ENCODE measurements at regions not wholly inside any gene's neighbourhood (a gene's known extent, or its start where the extent isn't known, plus 50 kb on each side); places are given as distances from the start of the nearest gene placed in this dataset.

GRCh38 chr7:25319707-25320106 lies 91.4 kb upstream of the NPVF start:
- Mint-ChIP-seq H3K36me3 (ENCODE audit: insufficient read depth) (no peaks in the 10 kb centered on the region), H3K27me3 (peaks cover 22% of the 10 kb centered on the region), H3K4me3 (ENCODE audit: low read depth) (no peak overlapping the region), H3K27ac (no peak overlapping the region), H3K9me3 (ENCODE audit: low read depth) (no peaks in the 10 kb centered on the region), H3K4me1 (ENCODE audit: low read depth) (peaks cover 10% of the 10 kb centered on the region)
- DNase-seq (ENCODE audit: low spot score, unreplicated experiment), result no peak
- TF ChIP-seq, protein P1, sequence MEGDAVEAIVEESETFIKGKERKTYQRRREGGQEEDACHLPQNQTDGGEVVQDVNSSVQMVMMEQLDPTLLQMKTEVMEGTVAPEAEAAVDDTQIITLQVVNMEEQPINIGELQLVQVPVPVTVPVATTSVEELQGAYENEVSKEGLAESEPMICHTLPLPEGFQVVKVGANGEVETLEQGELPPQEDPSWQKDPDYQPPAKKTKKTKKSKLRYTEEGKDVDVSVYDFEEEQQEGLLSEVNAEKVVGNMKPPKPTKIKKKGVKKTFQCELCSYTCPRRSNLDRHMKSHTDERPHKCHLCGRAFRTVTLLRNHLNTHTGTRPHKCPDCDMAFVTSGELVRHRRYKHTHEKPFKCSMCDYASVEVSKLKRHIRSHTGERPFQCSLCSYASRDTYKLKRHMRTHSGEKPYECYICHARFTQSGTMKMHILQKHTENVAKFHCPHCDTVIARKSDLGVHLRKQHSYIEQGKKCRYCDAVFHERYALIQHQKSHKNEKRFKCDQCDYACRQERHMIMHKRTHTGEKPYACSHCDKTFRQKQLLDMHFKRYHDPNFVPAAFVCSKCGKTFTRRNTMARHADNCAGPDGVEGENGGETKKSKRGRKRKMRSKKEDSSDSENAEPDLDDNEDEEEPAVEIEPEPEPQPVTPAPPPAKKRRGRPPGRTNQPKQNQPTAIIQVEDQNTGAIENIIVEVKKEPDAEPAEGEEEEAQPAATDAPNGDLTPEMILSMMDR (IDR thresholded peaks at IDR 0.05; ENCODE audit: unreplicated experiment), result no peak

- H3K36me3 Mint-ChIP-seq (ENCODE audit: insufficient read depth), result no peaks in the 10 kb centered on the region
Measured at GRCh38 chr7:25320791-25321190, 92.5 kb upstream of the NPVF start.

DNA sequence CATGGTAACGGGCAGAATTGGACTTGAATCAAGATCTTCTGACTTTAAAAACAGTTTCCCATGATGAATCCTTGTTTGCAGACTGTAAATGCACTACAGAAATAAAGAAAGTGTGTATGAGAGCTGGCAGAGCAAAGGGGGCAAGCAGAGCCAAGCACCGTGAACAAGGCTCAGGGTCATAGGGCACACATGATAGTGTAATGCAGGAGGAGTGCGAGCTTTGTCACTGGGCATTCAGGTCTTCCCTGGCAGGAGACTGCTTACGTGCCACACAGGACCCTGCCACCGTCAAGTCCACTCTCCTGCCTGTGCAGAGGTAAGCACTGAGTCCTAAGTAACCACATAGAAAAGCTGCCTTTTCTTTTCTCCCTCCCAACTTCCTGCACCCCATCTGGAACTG lies 93.1 kb upstream of the NPVF start:
- H3K4me3 Mint-ChIP-seq (ENCODE audit: low read depth), result no peak overlapping the region
- peaks cover 22% of the 10 kb centered on the region for H3K27me3 Mint-ChIP-seq
- no peak for DNase-seq (ENCODE audit: low spot score, unreplicated experiment)
- H3K9me3 Mint-ChIP-seq (ENCODE audit: low read depth), result no peaks in the 10 kb centered on the region
- H3K27ac Mint-ChIP-seq, result no peak overlapping the region
- TF ChIP-seq, protein P1 (IDR thresholded peaks at IDR 0.05; ENCODE audit: unreplicated experiment), result no peak
- no peaks in the 10 kb centered on the region for H3K36me3 Mint-ChIP-seq (ENCODE audit: insufficient read depth)
- peaks cover 3% of the 10 kb centered on the region for H3K4me1 Mint-ChIP-seq (ENCODE audit: low read depth)

More at GRCh38 chr7:25320791-25321190, 92.5 kb upstream of the NPVF start:
- H3K4me3 Mint-ChIP-seq (ENCODE audit: low read depth), result no peak overlapping the region
- peaks cover 3% of the 10 kb centered on the region for H3K4me1 Mint-ChIP-seq (ENCODE audit: low read depth)
- H3K9me3 Mint-ChIP-seq (ENCODE audit: low read depth), result no peaks in the 10 kb centered on the region
- H3K27ac Mint-ChIP-seq, result no peak overlapping the region
- TF ChIP-seq, protein P1 (IDR thresholded peaks at IDR 0.05; ENCODE audit: unreplicated experiment), result no peak
- no peak for DNase-seq (ENCODE audit: low spot score, unreplicated experiment)
- peaks cover 22% of the 10 kb centered on the region for H3K27me3 Mint-ChIP-seq

- H3K9me3 Mint-ChIP-seq (ENCODE audit: low read depth), result no peaks in the 10 kb centered on the region
- H3K36me3 Mint-ChIP-seq (ENCODE audit: insufficient read depth), result no peaks in the 10 kb centered on the region
- H3K4me1 Mint-ChIP-seq (ENCODE audit: low read depth), result peaks cover 3% of the 10 kb centered on the region
- peaks cover 22% of the 10 kb centered on the region for H3K27me3 Mint-ChIP-seq
- TF ChIP-seq, protein P1 (IDR thresholded peaks at IDR 0.05; ENCODE audit: unreplicated experiment), result no peak
- H3K27ac Mint-ChIP-seq, result no peak overlapping the region
- DNase-seq (ENCODE audit: low spot score, unreplicated experiment), result no peak
- no peak overlapping the region for H3K4me3 Mint-ChIP-seq (ENCODE audit: low read depth)
Measured at GRCh38 chr7:25322473-25322872, 94.2 kb upstream of the NPVF start.

DNA sequence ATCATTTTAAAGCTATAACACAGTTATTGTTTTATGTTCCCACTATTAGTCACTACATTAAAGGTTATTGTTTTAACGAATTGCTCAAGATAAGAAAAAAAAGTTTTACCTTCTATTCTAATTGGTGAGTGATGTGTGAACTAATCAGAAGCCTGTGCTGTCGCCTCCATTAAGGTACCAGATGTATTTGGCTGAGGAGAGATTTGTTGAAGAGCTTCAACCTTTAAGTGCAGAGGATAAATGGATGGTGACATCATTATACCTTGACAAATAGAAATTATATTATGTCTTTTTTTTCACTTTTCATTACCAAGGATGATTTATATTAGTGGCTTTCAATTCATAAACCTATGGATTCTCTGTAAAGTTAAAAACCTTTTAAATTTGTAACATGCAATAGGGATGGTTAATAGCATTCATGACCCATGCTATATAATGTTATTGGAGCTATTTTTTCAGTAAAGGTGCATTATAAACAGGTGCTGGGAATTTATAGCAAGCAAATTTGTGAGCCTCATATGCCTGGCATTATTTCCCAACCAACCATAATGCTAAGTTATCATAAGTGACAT lies 97.0 kb upstream of the NPVF start:
- Mint-ChIP-seq H3K9me3 (ENCODE audit: low read depth) (no peaks in the 10 kb centered on the region), H3K4me1 (ENCODE audit: low read depth) (peaks cover 3% of the 10 kb centered on the region), H3K27me3 (peaks cover 14% of the 10 kb centered on the region), H3K27ac (no peak overlapping the region), H3K36me3 (ENCODE audit: insufficient read depth) (no peaks in the 10 kb centered on the region), H3K4me3 (ENCODE audit: low read depth) (no peak overlapping the region)
- TF ChIP-seq, protein P1 (IDR thresholded peaks at IDR 0.05; ENCODE audit: unreplicated experiment), result no peak
- no peak for DNase-seq (ENCODE audit: low spot score, unreplicated experiment)

Data from progenitor cell of endocrine pancreas (in vitro differentiated cells).